PC-3 (cell line): ENCODE measurements at regions not wholly inside any gene's neighbourhood (a gene's known extent, or its start where the extent isn't known, plus 50 kb on each side); places are given as distances from the start of the nearest gene placed in this dataset.

ENCODE experiments used
- ATAC-seq: fragments of 200-7000 bp; cut with Tn5 transposase; 2 replicates; pipeline ENCODE4 v1.9.1; 2020; ENCODE audit warnings: mild to moderate bottlenecking, moderate library complexity
- BruUV-seq: library from RNA; stranded (reverse); fragments of 400-500 nt; replicated peaks from 2 replicates; lab custom pipeline; 2021; lab: Mats Ljungman, UMichigan
- CTCF ChIA-PET: fragments of 300-600 bp; sonication (Branson Sonifier 250); formaldehyde crosslinking; loops from one replicate; lab custom pipeline; 2022; ENCODE audit warnings: antibody characterized with exemption; lab: Charles Lee
- POLR2A ChIA-PET: fragments of 300-600 bp; sonication (Branson Sonifier 250); formaldehyde crosslinking; loops from one replicate; lab custom pipeline; 2022; ENCODE audit warnings: antibody characterized with exemption; ENCODE audit not compliant: unreplicated experiment; lab: Charles Lee
- DNase-seq: peaks from one replicate; pipeline ENCODE4 v3.0.0-alpha.2; 2015
- H2AFZ ChIP-seq: fragments of 300-600 bp; sonication (generic); 2 replicates; pipeline ENCODE4 v1.6.0; 2016; ENCODE audit warnings: antibody characterized with exemption, low read length
- H3F3A ChIP-seq: fragments of 300-600 bp; sonication (generic); one replicate; pipeline ENCODE4 v1.6.0; 2017; ENCODE audit warnings: antibody characterized with exemption, low read length, control low read depth, mild to moderate bottlenecking; ENCODE audit not compliant: unreplicated experiment
- H3K27ac ChIP-seq: fragments of 300-600 bp; sonication (generic); 2 replicates; pipeline ENCODE4 v1.5.1; 2016; ENCODE audit warnings: mild to moderate bottlenecking, low read length
- H3K27me3 ChIP-seq: fragments of 300-600 bp; sonication (generic); 2 replicates; pipeline ENCODE4 v1.6.1; 2016; ENCODE audit warnings: low read length, mixed read lengths
- H3K36me3 ChIP-seq: fragments of 300-600 bp; sonication (generic); 2 replicates; pipeline ENCODE4 v1.6.1; 2016; ENCODE audit warnings: low read depth, mixed run types, low read length, mixed read lengths
- H3K4me1 ChIP-seq: fragments of 300-600 bp; sonication (generic); 2 replicates; pipeline ENCODE4 v1.5.1; 2016; ENCODE audit warnings: low read length; ENCODE audit not compliant: insufficient read depth
- H3K4me2 ChIP-seq: fragments of 300-600 bp; sonication (generic); 2 replicates; pipeline ENCODE4 v1.6.0; 2016; ENCODE audit warnings: low read length
- H3K4me3 ChIP-seq: fragments of 300-600 bp; sonication (generic); 2 replicates; pipeline ENCODE4 v1.5.1; 2016; ENCODE audit warnings: mild to moderate bottlenecking, low read length, mixed read lengths
- H3K79me2 ChIP-seq: fragments of 300-600 bp; sonication (generic); 2 replicates; pipeline ENCODE4 v1.6.1; 2017; ENCODE audit warnings: low read length, mixed read lengths
- H3K9ac ChIP-seq: fragments of 300-600 bp; sonication (generic); 2 replicates; pipeline ENCODE4 v1.6.0; 2016; ENCODE audit warnings: mild to moderate bottlenecking, low read length
- H3K9me2 ChIP-seq: fragments of 300-600 bp; sonication (generic); replicated peaks from 2 replicates; pipeline ENCODE4 v1.6.1; 2016; ENCODE audit warnings: mixed run types, low read length, mixed read lengths
- H3K9me3 ChIP-seq: fragments of 300-600 bp; sonication (generic); 2 replicates; pipeline ENCODE4 v1.6.1; 2016; ENCODE audit warnings: low read length, mixed read lengths
- H4K20me1 ChIP-seq: fragments of 300-600 bp; sonication (generic); 2 replicates; pipeline ENCODE4 v1.6.1; 2016; ENCODE audit warnings: low read length, mixed read lengths
- EZH2 ChIP-seq: fragments of 300-600 bp; sonication (generic); IDR thresholded peaks from one replicate; pipeline ENCODE4 v1.6.1; 2017; ENCODE audit warnings: antibody characterized with exemption, mild to moderate bottlenecking, low read length; ENCODE audit not compliant: unreplicated experiment
- EZH2phosphoT487 ChIP-seq: fragments of 300-600 bp; sonication (generic); IDR thresholded peaks from 2 replicates; pipeline ENCODE4 v1.6.1; 2018; ENCODE audit warnings: mild to moderate bottlenecking, antibody characterized with exemption, low read length, borderline replicate concordance
- intact Hi-C: fragments of 100-400 bp; cut with micrococcal nuclease; formaldehyde crosslinking; loops from 2 replicates; pipeline ENCODE4 v1.9.0; 2023
- TF ChIP-seq, protein P1 (sequence below): fragments of 300-600 bp; sonication (generic); conservative IDR thresholded peaks from 2 replicates; pipeline ENCODE4 v1.5.1; 2017; ENCODE audit warnings: antibody characterized with exemption, low read depth, mild to moderate bottlenecking, low read length

DNA sequence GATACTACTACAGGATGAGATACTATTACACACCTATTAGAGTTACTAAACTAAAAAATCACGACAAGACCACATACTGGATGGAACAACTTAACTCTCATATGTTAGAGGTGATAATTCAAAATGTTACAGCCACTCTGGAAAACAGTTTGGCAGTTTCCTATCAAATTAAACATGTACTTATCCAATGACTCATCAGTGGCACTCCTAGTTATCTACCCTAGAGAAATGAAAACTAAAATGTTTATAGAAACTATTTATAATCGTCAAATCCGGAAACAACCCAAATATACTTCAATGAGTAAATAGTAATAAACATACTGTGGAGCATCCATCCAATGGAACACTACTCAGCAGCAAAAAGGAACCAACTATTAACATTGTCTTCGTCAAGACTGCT is 137.0 kb upstream of the RBBP8 start:
- TF ChIP-seq EZH2 (no peak), EZH2phosphoT487 (no peak)
- TF ChIP-seq, protein P1, sequence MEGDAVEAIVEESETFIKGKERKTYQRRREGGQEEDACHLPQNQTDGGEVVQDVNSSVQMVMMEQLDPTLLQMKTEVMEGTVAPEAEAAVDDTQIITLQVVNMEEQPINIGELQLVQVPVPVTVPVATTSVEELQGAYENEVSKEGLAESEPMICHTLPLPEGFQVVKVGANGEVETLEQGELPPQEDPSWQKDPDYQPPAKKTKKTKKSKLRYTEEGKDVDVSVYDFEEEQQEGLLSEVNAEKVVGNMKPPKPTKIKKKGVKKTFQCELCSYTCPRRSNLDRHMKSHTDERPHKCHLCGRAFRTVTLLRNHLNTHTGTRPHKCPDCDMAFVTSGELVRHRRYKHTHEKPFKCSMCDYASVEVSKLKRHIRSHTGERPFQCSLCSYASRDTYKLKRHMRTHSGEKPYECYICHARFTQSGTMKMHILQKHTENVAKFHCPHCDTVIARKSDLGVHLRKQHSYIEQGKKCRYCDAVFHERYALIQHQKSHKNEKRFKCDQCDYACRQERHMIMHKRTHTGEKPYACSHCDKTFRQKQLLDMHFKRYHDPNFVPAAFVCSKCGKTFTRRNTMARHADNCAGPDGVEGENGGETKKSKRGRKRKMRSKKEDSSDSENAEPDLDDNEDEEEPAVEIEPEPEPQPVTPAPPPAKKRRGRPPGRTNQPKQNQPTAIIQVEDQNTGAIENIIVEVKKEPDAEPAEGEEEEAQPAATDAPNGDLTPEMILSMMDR, result no peak
- Histone ChIP-seq H3F3A (no peaks in the 10 kb centered on the region), H3K9ac (no peak overlapping the region), H3K36me3 (no peaks in the 10 kb centered on the region), H3K79me2 (no peaks in the 10 kb centered on the region), H3K4me2 (peak overlapping the region; percentile 17; the same call in 1 of the 2 replicates), H4K20me1 (no peaks in the 10 kb centered on the region), H2AFZ (no peak overlapping the region), H3K9me2 (no peaks in the 10 kb centered on the region), H3K4me1 (peaks cover 12% of the 10 kb centered on the region), H3K9me3 (no peaks in the 10 kb centered on the region), H3K27me3 (no peaks in the 10 kb centered on the region), H3K4me3 (no peak overlapping the region), H3K27ac (no peak overlapping the region)
- CTCF ChIA-PET, result interaction anchor here (0.6 kb wide), 1 partner anchor 898 kb away, joined by 3 read pairs; no protein-coding TSS in a partner anchor
- intact Hi-C loops, result loop anchor here (1.0 kb wide), 1 partner anchor 85 kb away; no protein-coding TSS in a partner anchor
- peak; percentile 84 for ATAC-seq
- peak; percentile 44 for DNase-seq
- POLR2A ChIA-PET, result no interaction called here
- BruUV-seq, result no TSS peak

DNA sequence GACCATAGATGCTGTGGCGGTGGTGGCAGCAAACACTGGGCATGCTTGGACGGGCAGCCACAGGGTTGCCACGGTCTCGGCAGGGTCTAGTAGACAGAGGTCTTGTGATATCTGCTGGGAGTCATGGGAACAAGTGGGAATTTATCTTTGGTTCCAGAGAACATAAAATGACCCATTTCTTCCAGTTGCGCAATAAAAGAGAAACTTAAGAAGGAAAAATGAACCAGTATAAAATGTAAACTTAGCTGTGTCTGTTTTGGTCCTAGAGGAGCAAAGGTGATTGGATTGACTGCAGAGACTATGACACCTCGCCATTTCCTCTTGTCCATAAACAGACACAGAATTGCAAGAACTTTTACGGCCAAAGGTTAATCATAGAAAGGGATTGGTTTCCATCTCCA is 132.6 kb upstream of the RBBP8 start:
- H3K27me3 ChIP-seq, result no peaks in the 10 kb centered on the region
- no peak overlapping the region for H3K4me3 ChIP-seq
- H3K79me2 ChIP-seq, result no peaks in the 10 kb centered on the region
- no peaks in the 10 kb centered on the region for H3K9me3 ChIP-seq
- no peaks in the 10 kb centered on the region for H3K36me3 ChIP-seq
- ChIA-PET POLR2A (no interaction called here), CTCF (no interaction called here)
- no peak for TF ChIP-seq EZH2
- TF ChIP-seq, protein P1, result no peak
- no peak for TF ChIP-seq EZH2phosphoT487
- H3K4me1 ChIP-seq, result peaks cover 12% of the 10 kb centered on the region
- H3K9me2 ChIP-seq, result no peaks in the 10 kb centered on the region
- no peak for DNase-seq
- no peaks in the 10 kb centered on the region for H3F3A ChIP-seq
- no peak overlapping the region for H3K27ac ChIP-seq
- BruUV-seq, result no TSS peak
- ATAC-seq, result no peak
- intact Hi-C loops, result no loop called here
- no peaks in the 10 kb centered on the region for H4K20me1 ChIP-seq
- no peak overlapping the region for H3K4me2 ChIP-seq
- no peak overlapping the region for H3K9ac ChIP-seq
- no peak overlapping the region for H2AFZ ChIP-seq

DNA sequence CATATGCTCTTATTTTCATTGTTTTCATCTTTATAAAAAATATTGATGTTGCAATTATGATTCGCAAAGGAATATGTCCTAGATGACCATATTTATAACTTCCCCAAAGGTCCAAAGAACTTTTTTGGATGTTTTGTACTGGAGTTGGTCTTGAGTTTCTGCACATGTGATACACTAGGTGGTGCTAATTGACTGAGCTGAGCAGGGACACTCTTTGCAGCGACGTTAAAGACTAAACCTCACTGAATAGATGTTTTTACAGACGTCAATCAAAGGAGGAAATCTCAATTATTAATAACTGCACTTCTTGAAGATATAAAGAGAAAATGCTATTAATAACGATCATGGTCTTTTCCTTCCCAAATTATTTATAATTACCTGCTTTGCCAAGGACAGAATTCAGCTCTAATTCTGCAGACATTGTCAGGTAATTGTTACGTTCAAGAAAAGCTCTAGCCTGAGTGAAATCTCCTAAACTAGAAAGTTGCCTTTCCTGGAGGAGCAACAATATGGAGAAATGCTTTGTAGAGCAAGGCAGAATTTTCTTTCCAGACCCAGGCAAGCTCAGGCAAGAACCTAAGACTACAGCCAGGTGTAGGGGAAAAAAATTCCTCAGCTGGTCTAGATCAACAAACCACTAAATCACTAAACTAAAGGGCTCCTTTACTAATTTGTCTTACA is 119.3 kb upstream of the RBBP8 start:
- no peaks in the 10 kb centered on the region for H3K9me3 ChIP-seq
- no peaks in the 10 kb centered on the region for H3K9me2 ChIP-seq
- intact Hi-C loops, result loop anchor here (1.0 to 5.0 kb wide), 3 partner anchors 34 to 170 kb away; no protein-coding TSS in a partner anchor
- peak; percentile 85 for ATAC-seq
- POLR2A ChIA-PET, result no interaction called here
- TF ChIP-seq EZH2phosphoT487, result no peak
- TF ChIP-seq, protein P1, result peak; percentile 93
- TF ChIP-seq EZH2, result no peak
- no peak overlapping the region; the same call in 1 of the 2 replicates for H3K4me3 ChIP-seq
- no TSS peak for BruUV-seq
- peak; percentile 70 for DNase-seq
- H2AFZ ChIP-seq, result 0 out of 2 replicates have a peak overlapping the region, but pooled peaks have one; percentile 1
- CTCF ChIA-PET, result interaction anchor here (0.6 to 2.3 kb wide), 5 partner anchors 119 to 326 kb away, joined by 3 to 28 read pairs (median 4); partner anchors contain the start of gene RBBP8
- no peaks in the 10 kb centered on the region for H4K20me1 ChIP-seq
- no peaks in the 10 kb centered on the region for H3F3A ChIP-seq
- peak overlapping the region; percentile 58 for H3K4me2 ChIP-seq
- H3K4me1 ChIP-seq, result peaks cover 15% of the 10 kb centered on the region
- no peak overlapping the region for H3K9ac ChIP-seq
- H3K27me3 ChIP-seq, result no peaks in the 10 kb centered on the region
- no peak overlapping the region for H3K27ac ChIP-seq
- no peaks in the 10 kb centered on the region for H3K36me3 ChIP-seq
- no peaks in the 10 kb centered on the region for H3K79me2 ChIP-seq
